Panc1 (cell line): ENCODE measurements at regions not wholly inside any gene's neighbourhood (a gene's known extent, or its start where the extent isn't known, plus 50 kb on each side); places are given as distances from the start of the nearest gene placed in this dataset.

ENCODE experiments used
- ATAC-seq: fragments of 200-7000 bp; cut with Tn5 transposase; 2 replicates; pipeline ENCODE4 v1.9.1; 2020; ENCODE audit warnings: mild to moderate bottlenecking, moderate library complexity
- BruUV-seq: library from RNA; stranded (reverse); fragments of 400-500 nt; replicated peaks from 2 replicates; lab custom pipeline; 2021; lab: Mats Ljungman, UMichigan
- CTCF ChIA-PET: fragments of 300-600 bp; sonication (Branson Sonifier 250); formaldehyde crosslinking; loops from one replicate; lab custom pipeline; 2022; ENCODE audit warnings: antibody characterized with exemption; lab: Charles Lee
- POLR2A ChIA-PET: fragments of 300-600 bp; sonication (Branson Sonifier 250); formaldehyde crosslinking; loops from one replicate; lab custom pipeline; 2022; ENCODE audit warnings: antibody characterized with exemption; lab: Charles Lee
- DNase-seq: peaks from one replicate; pipeline ENCODE4 v3.0.0-alpha.2; 2010; ENCODE audit warnings: low read depth, low spot score
- H3K27ac ChIP-seq: 2 replicates; pipeline ENCODE4 v1.5.1; 2011; ENCODE audit warnings: mild to moderate bottlenecking, low read length, inconsistent platforms
- H3K27me3 ChIP-seq: fragments of 200-500 bp; sonication (Bioruptor generic); 2 replicates; pipeline ENCODE4 v1.6.0; 2014; ENCODE audit warnings: low read length, inconsistent platforms; ENCODE audit not compliant: control insufficient read depth, insufficient read depth
- H3K36me3 ChIP-seq: fragments of 200-500 bp; sonication (Bioruptor generic); 2 replicates; pipeline ENCODE4 v1.5.1; 2014; ENCODE audit warnings: inconsistent platforms, mild to moderate bottlenecking, low read length, moderate library complexity; ENCODE audit not compliant: control insufficient read depth, insufficient read depth
- H3K4me1 ChIP-seq: 2 replicates; pipeline ENCODE4 v1.5.1; 2011; ENCODE audit warnings: inconsistent platforms, mild to moderate bottlenecking, low read length, moderate library complexity; ENCODE audit not compliant: control insufficient read depth, insufficient read depth
- H3K4me3 ChIP-seq, 2 experiments: 2 replicates each; pipeline ENCODE4 v1.5.1; 2011 to 2012; ENCODE audit warnings: low read depth in 2 of 2, low read length in 2 of 2, mild to moderate bottlenecking in 2 of 2, inconsistent platforms in 1 of 2, moderate library complexity in 1 of 2
- H3K9me3 ChIP-seq: fragments of 200-500 bp; sonication (Bioruptor generic); 2 replicates; pipeline ENCODE4 v1.5.1; 2014; ENCODE audit warnings: low read depth, mild to moderate bottlenecking, inconsistent platforms, low read length, moderate library complexity; ENCODE audit not compliant: control insufficient read depth, insufficient read depth
- CTCF ChIP-seq: fragments of 450-650 bp; IDR thresholded peaks from 2 replicates; pipeline ENCODE4 v1.5.1; 2017; ENCODE audit warnings: mild to moderate bottlenecking
- POLR2AphosphoS5 ChIP-seq: IDR thresholded peaks from 2 replicates; pipeline ENCODE4 v1.6.1; 2012; ENCODE audit warnings: mild to moderate bottlenecking, low read depth, low read length, moderate library complexity
- REST ChIP-seq, 2 experiments: IDR thresholded peaks; 2 replicates each; pipeline ENCODE4 v1.6.1; 2011 to 2012; ENCODE audit warnings: low read depth in 2 of 2, control low read depth in 1 of 2, low read length in 1 of 2, mild to moderate bottlenecking in 1 of 2, moderate library complexity in 1 of 2; ENCODE audit not compliant: insufficient read depth in 1 of 2
- SIN3A ChIP-seq: IDR thresholded peaks from 2 replicates; pipeline ENCODE4 v1.6.1; 2012; ENCODE audit warnings: low read depth, mild to moderate bottlenecking, low read length, moderate library complexity, borderline replicate concordance; ENCODE audit not compliant: insufficient read depth
- TCF7L2 ChIP-seq: IDR thresholded peaks from 2 replicates; pipeline ENCODE4 v1.6.1; 2011; ENCODE audit warnings: mild to moderate bottlenecking, low read depth, low read length, inconsistent platforms
- in situ Hi-C: cut with HindIII; loops from 2 replicates; pipeline ENCODE4 v1.10.0; 2016; ENCODE audit warnings: low sequenced_read_pairs, low pct_unique_long_range_greater_than_20kb
- intact Hi-C: fragments of 100-400 bp; cut with micrococcal nuclease; formaldehyde crosslinking; loops from one replicate; pipeline ENCODE4 v1.10.0; 2022; ENCODE audit not compliant: unreplicated experiment

- ChIA-PET POLR2A (no interaction called here), CTCF (no interaction called here)
- TF ChIP-seq SIN3A (no peak), CTCF (no peak), REST (IDR thresholded peaks at IDR 0.05; ENCODE audit: insufficient read depth in 1 of 2, low read depth in 2 of 2, low read length in 1 of 2) (no peak), POLR2AphosphoS5 (no peak), TCF7L2 (no peak)
- ATAC-seq (no peak), DNase-seq (no peak)
- H3K27me3 ChIP-seq, result no peaks in the 10 kb centered on the region
- H3K36me3 ChIP-seq, result no peaks in the 10 kb centered on the region
- no peak overlapping the region for H3K4me3 ChIP-seq
- in situ Hi-C loops, result no loop called here
- no TSS peak for BruUV-seq
- 0 out of 2 replicates have a peak, but pooled peaks cover 3% of the 10 kb centered on the region for H3K9me3 ChIP-seq
- intact Hi-C loops, result no loop called here
- H3K4me1 ChIP-seq, result peaks cover 17% of the 10 kb centered on the region
- H3K27ac ChIP-seq, result peak overlapping the region; percentile 18; the same call in 1 of the 2 replicates
These were observed 58.5 kb upstream of the IGFBP3 start for GRCh38 chr7:45979275-45980180.

- Histone ChIP-seq H3K36me3 (no peaks in the 10 kb centered on the region), H3K4me3 (no peak overlapping the region), H3K9me3 (0 out of 2 replicates have a peak, but pooled peaks cover 3% of the 10 kb centered on the region), H3K27me3 (no peaks in the 10 kb centered on the region), H3K4me1 (peaks cover 24% of the 10 kb centered on the region), H3K27ac (peak overlapping the region; percentile 71)
- DNase-seq (no peak), ATAC-seq (0 out of 2 replicates have a peak, but pooled peaks have one; percentile 2)
- TF ChIP-seq POLR2AphosphoS5, result no peak
- ChIA-PET CTCF (no interaction called here), POLR2A (no interaction called here)
- no TSS peak for BruUV-seq
- intact Hi-C loops, result no loop called here
- in situ Hi-C loops, result no loop called here
These were observed 57.7 kb upstream of the IGFBP3 start for GRCh38 chr7:45978731-45979211.
